H1 (cell line): ENCODE measurements at regions not wholly inside any gene's neighbourhood (a gene's known extent, or its start where the extent isn't known, plus 50 kb on each side); places are given as distances from the start of the nearest gene placed in this dataset.

Experiments used
- CTCF ChIA-PET: fragments of 300-600 bp; sonication (Branson Sonifier 250); formaldehyde crosslinking; loops from one replicate; lab custom pipeline; 2021; ENCODE audit not compliant: partially characterized antibody; lab: Charles Lee
- POLR2A ChIA-PET: fragments of 300-600 bp; sonication (Branson Sonifier 250); formaldehyde crosslinking; loops from one replicate; lab custom pipeline; 2021; ENCODE audit warnings: inconsistent platforms; ENCODE audit not compliant: partially characterized antibody; lab: Charles Lee
- DNase-seq, 2 experiments: peaks; one replicate each; pipeline versions ENCODE4 v3.0.0 to v3.0.0-alpha.2; 2010 to 2022; ENCODE audit warnings: low spot score in 2 of 2, low read depth in 1 of 2, mixed read lengths in 1 of 2
- FAIRE-seq: peaks from 2 replicates; lab custom pipeline; 2011; peaks lifted over from hg19 to GRCh38; lab: Jason Lieb, UNC
- H2AFZ ChIP-seq: 2 replicates; pipeline ENCODE4 v1.8.1; 2012; ENCODE audit warnings: low read length, inconsistent platforms
- H2AK5ac ChIP-seq: 2 replicates; pipeline ENCODE4 v1.6.1; 2013; ENCODE audit warnings: low read depth, low read length
- H2BK120ac ChIP-seq: replicated peaks from 2 replicates; pipeline ENCODE3; 2013; ENCODE audit warnings: low read depth, low read length, inconsistent platforms
- H2BK12ac ChIP-seq: 2 replicates; pipeline ENCODE4 v1.6.1; 2013; ENCODE audit warnings: low read depth, low read length
- H2BK15ac ChIP-seq: 2 replicates; pipeline ENCODE4 v1.6.1; 2013; ENCODE audit warnings: low read length
- H2BK20ac ChIP-seq: 2 replicates; pipeline ENCODE4 v1.6.1; 2013; ENCODE audit warnings: low read length
- H2BK5ac ChIP-seq: 2 replicates; pipeline ENCODE4 v1.6.1; 2013; ENCODE audit warnings: low read depth, low read length
- H3K14ac ChIP-seq: 2 replicates; pipeline ENCODE4 v1.6.1; 2013; ENCODE audit warnings: inconsistent platforms; ENCODE audit not compliant: insufficient read length
- H3K18ac ChIP-seq: 2 replicates; pipeline ENCODE4 v1.6.1; 2013; ENCODE audit warnings: low read length; ENCODE audit errors: extremely low read depth
- H3K23ac ChIP-seq: 2 replicates; pipeline ENCODE4 v1.6.1; 2013; ENCODE audit warnings: inconsistent platforms; ENCODE audit not compliant: insufficient read length
- H3K23me2 ChIP-seq: 2 replicates; pipeline ENCODE4 v1.6.1; 2013; ENCODE audit warnings: low read depth, low read length
- H3K27ac ChIP-seq: 2 replicates; pipeline ENCODE4 v1.6.1; 2011; ENCODE audit warnings: low read depth, low read length, inconsistent platforms
- H3K27me3 ChIP-seq, 4 experiments: replicated peaks in 1 of 4; 1 replicate in 1 of 4; 2 replicates in 3 of 4; pipeline versions ENCODE4 v1.6.1 to v1.8.1; 2011 to 2013; ENCODE audit warnings: low read length in 3 of 4, mild to moderate bottlenecking in 3 of 4, inconsistent platforms in 2 of 4, mixed read lengths in 2 of 4, moderate library complexity in 1 of 4; ENCODE audit not compliant: control insufficient read depth in 3 of 4, insufficient read depth in 3 of 4; ENCODE audit errors: extremely low read depth in 1 of 4
- H3K36me3 ChIP-seq, 4 experiments: 2 replicates each; pipeline versions ENCODE4 v1.6.1 to v1.8.1; 2011 to 2013; ENCODE audit warnings: mild to moderate bottlenecking in 4 of 4, low read length in 3 of 4, moderate library complexity in 2 of 4, control low read depth in 1 of 4, inconsistent platforms in 1 of 4; ENCODE audit not compliant: insufficient read depth in 4 of 4, control insufficient read depth in 2 of 4
- H3K4ac ChIP-seq: replicated peaks from 2 replicates; pipeline ENCODE3; 2013; ENCODE audit warnings: low read length, low read depth, mixed read lengths, inconsistent platforms; ENCODE audit not compliant: insufficient read length
- H3K4me1 ChIP-seq, 4 experiments: replicated peaks in 1 of 4; 1 replicate in 1 of 4; 2 replicates in 3 of 4; pipeline versions ENCODE4 v1.6.1 to v1.8.1; 2011 to 2013; ENCODE audit warnings: low read length in 3 of 4, inconsistent platforms in 2 of 4, mixed read lengths in 1 of 4; ENCODE audit not compliant: insufficient read depth in 4 of 4, control insufficient read depth in 3 of 4
- H3K4me2 ChIP-seq, 2 experiments: 2 replicates each; pipeline versions ENCODE4 v1.6.1 to v1.8.1; 2011 to 2013; ENCODE audit warnings: low read depth in 2 of 2, low read length in 2 of 2, control low read depth in 1 of 2, inconsistent platforms in 1 of 2, mild to moderate bottlenecking in 1 of 2; ENCODE audit not compliant: insufficient read depth in 1 of 2
- H3K4me3 ChIP-seq, 4 experiments: fragments of 200-600, 300-600 bp in 1 of 4; sonication (generic), shearing (Covaris generic), sonication (Bioruptor Twin) in 1 of 4; 2 replicates each; pipeline versions ENCODE4 v1.5.1 to v1.8.1; 2011 to 2016; ENCODE audit warnings: low read length in 4 of 4, low read depth in 3 of 4, control low read depth in 2 of 4, inconsistent platforms in 2 of 4, mild to moderate bottlenecking in 2 of 4, mixed read lengths in 1 of 4, moderate library complexity in 1 of 4; ENCODE audit not compliant: insufficient read depth in 2 of 4; ENCODE audit errors: extremely low read depth in 1 of 4
- H3K56ac ChIP-seq: replicated peaks from 2 replicates; pipeline ENCODE3; 2013; ENCODE audit warnings: low read depth, mild to moderate bottlenecking, mixed read lengths, low read length, inconsistent platforms; ENCODE audit not compliant: insufficient read length
- H3K79me1 ChIP-seq: 2 replicates; pipeline ENCODE4 v1.6.1; 2013; ENCODE audit warnings: low read depth, low read length, control low read depth
- H3K79me2 ChIP-seq, 2 experiments: 2 replicates each; pipeline versions ENCODE4 v1.6.1 to v1.8.1; 2012 to 2013; ENCODE audit warnings: low read length in 2 of 2, mild to moderate bottlenecking in 2 of 2, inconsistent platforms in 1 of 2; ENCODE audit not compliant: insufficient read depth in 2 of 2, control insufficient read depth in 1 of 2
- H3K9ac ChIP-seq, 4 experiments: replicated peaks in 1 of 4; 1 replicate in 1 of 4; 2 replicates in 3 of 4; pipeline versions ENCODE4 v1.6.1 to v1.8.1; 2011 to 2013; ENCODE audit warnings: low read depth in 3 of 4, low read length in 3 of 4, control low read depth in 2 of 4, mild to moderate bottlenecking in 2 of 4, moderate library complexity in 2 of 4, inconsistent platforms in 1 of 4; ENCODE audit errors: extremely low read depth in 1 of 4
- H3K9me3 ChIP-seq, 2 experiments: 2 replicates each; pipeline versions ENCODE4 v1.6.1 to v1.8.1; 2012 to 2013; ENCODE audit warnings: mild to moderate bottlenecking in 2 of 2, moderate library complexity in 2 of 2, control low read depth in 1 of 2, inconsistent platforms in 1 of 2, low read depth in 1 of 2, low read length in 1 of 2, mixed read lengths in 1 of 2; ENCODE audit not compliant: insufficient read depth in 2 of 2
- H4K20me1 ChIP-seq, 2 experiments: replicated peaks in 1 of 2; 2 replicates each; pipeline versions ENCODE3 to v1.8.1; 2011 to 2013; ENCODE audit warnings: inconsistent platforms in 2 of 2, low read length in 2 of 2, mild to moderate bottlenecking in 1 of 2; ENCODE audit not compliant: insufficient read depth in 2 of 2, control insufficient read depth in 1 of 2
- H4K5ac ChIP-seq: 2 replicates; pipeline ENCODE4 v1.6.1; 2013; ENCODE audit warnings: low read length, low read depth, mixed read lengths, inconsistent platforms; ENCODE audit not compliant: insufficient read length
- H4K8ac ChIP-seq: 2 replicates; pipeline ENCODE4 v1.8.0; 2013; ENCODE audit warnings: mild to moderate bottlenecking, moderate library complexity, low read length, inconsistent platforms; ENCODE audit not compliant: insufficient read depth; ENCODE audit errors: extremely low read depth
- H4K91ac ChIP-seq: replicated peaks from 2 replicates; pipeline ENCODE3; 2013; ENCODE audit warnings: low read length, mixed read lengths, inconsistent platforms; ENCODE audit not compliant: insufficient read length
- ASH2L ChIP-seq: fragments of 200-600, 300-600 bp; sonication (generic); IDR thresholded peaks from one replicate; pipeline ENCODE4 v1.7.1; 2017; ENCODE audit warnings: low read length
- EGR1 ChIP-seq: IDR thresholded peaks from 2 replicates; pipeline ENCODE4 v1.6.1; 2011; ENCODE audit warnings: low read depth, low read length, borderline replicate concordance
- EP300 ChIP-seq, 2 experiments: IDR thresholded peaks; 1 replicate in 1 of 2; 2 replicates in 1 of 2; pipeline ENCODE4 v1.6.1; 2011 to 2012; ENCODE audit warnings: low read depth in 2 of 2, low read length in 2 of 2, mild to moderate bottlenecking in 2 of 2, borderline replicate concordance in 1 of 2, inconsistent platforms in 1 of 2, moderate library complexity in 1 of 2
- HDAC6 ChIP-seq: IDR thresholded peaks from one replicate; pipeline ENCODE4 v1.7.1; 2012; ENCODE audit warnings: low read depth, mild to moderate bottlenecking, inconsistent platforms, low read length, moderate library complexity
- POLR2AphosphoS5 ChIP-seq: IDR thresholded peaks from 2 replicates; pipeline ENCODE4 v1.6.1; 2011; ENCODE audit warnings: low read depth, low read length
- WGBS, 2 experiments: shearing (Covaris generic) in 1 of 2; methylation state at CpG; one replicate each; pipeline versions ENCODE4 v1.1.6 to v1.1.7; 2013 to 2015; ENCODE audit warnings: low lambda C conversion rate in 2 of 2, mixed read lengths in 2 of 2, inconsistent platforms in 1 of 2, low coverage in 1 of 2, missing lambda C conversion rate in 1 of 2; ENCODE audit not compliant: insufficient replicate concordance in 2 of 2, insufficient coverage in 1 of 2, insufficient read length in 1 of 2; ENCODE audit errors: extremely low coverage in 1 of 2, missing lambda C conversion rate in 1 of 2; 5-methylcytosine and 5-hydroxymethylcytosine counted together
- TF ChIP-seq, protein P1 (sequence below): IDR thresholded peaks from 2 replicates; pipeline ENCODE4 v1.6.1; 2011; ENCODE audit warnings: low read length, improper control_type of control experiment

GRCh38 chr13:19266979-19267378 lies 85.4 kb upstream of the TUBA3C start:
- Histone ChIP-seq H3K9me3 (peaks cover 43 to 55% of the 10 kb centered on the region in 2 experiments), H4K20me1 (no peaks in the 10 kb centered on the region), H2AFZ (no peak overlapping the region), H3K23ac (no peak overlapping the region), H3K4me3 (no peak overlapping the region), H3K79me2 (no peaks in the 10 kb centered on the region), H3K4me2 (no peak overlapping the region), H3K4ac (no peak overlapping the region), H2BK12ac (no peak overlapping the region), H3K9ac (no peak overlapping the region), H4K8ac (no peak overlapping the region), H2BK120ac (no peak overlapping the region), H4K5ac (no peak overlapping the region), H2BK5ac (no peak overlapping the region), H3K4me1 (no peaks in the 10 kb centered on the region), H3K56ac (no peak overlapping the region), H3K23me2 (no peaks in the 10 kb centered on the region), H3K27me3 (no peaks in the 10 kb centered on the region), H2AK5ac (no peak overlapping the region), H3K79me1 (no peaks in the 10 kb centered on the region), H2BK20ac (no peak overlapping the region), H3K14ac (no peak overlapping the region), H3K18ac (no peak overlapping the region), H2BK15ac (no peak overlapping the region), H3K27ac (no peak overlapping the region), H4K91ac (no peak overlapping the region)
- WGBS, 2 experiments: 77% methylated on average over 5 of the region's 5 CpGs; no CpG with 5 or more reads in 1 of the 2 experiments
- ChIA-PET CTCF (interaction anchor here (0.6 kb wide), 1 partner anchor 351 kb away, joined by 3 read pairs; no protein-coding TSS in a partner anchor), POLR2A (no interaction called here)
- no peak for DNase-seq
- FAIRE-seq: no peak
- no peak for TF ChIP-seq HDAC6
- TF ChIP-seq EP300 (IDR thresholded peaks at IDR 0.05; ENCODE audit: borderline replicate concordance in 1 of 2, low read depth in 2 of 2, low read length in 2 of 2): no peak
- no peak for TF ChIP-seq POLR2AphosphoS5
- no peak for TF ChIP-seq EGR1
- TF ChIP-seq ASH2L: no peak
- TF ChIP-seq, protein P1, sequence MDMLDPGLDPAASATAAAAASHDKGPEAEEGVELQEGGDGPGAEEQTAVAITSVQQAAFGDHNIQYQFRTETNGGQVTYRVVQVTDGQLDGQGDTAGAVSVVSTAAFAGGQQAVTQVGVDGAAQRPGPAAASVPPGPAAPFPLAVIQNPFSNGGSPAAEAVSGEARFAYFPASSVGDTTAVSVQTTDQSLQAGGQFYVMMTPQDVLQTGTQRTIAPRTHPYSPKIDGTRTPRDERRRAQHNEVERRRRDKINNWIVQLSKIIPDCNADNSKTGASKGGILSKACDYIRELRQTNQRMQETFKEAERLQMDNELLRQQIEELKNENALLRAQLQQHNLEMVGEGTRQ: no peak
- TF ChIP-seq, all 59 proteins: peak for 0
- no peaks in the 10 kb centered on the region for H3K36me3 ChIP-seq
